ENCODE measurements at regions not wholly inside any gene's neighbourhood (a gene's known extent, or its start where the extent isn't known, plus 50 kb on each side); places are given as distances from the start of the nearest gene placed in this dataset.
"Not testable (repeated sequence)": the region's sequence is repeated elsewhere in the genome, so short reads cannot be mapped to it uniquely, and the experiment has no call there.

DNA sequence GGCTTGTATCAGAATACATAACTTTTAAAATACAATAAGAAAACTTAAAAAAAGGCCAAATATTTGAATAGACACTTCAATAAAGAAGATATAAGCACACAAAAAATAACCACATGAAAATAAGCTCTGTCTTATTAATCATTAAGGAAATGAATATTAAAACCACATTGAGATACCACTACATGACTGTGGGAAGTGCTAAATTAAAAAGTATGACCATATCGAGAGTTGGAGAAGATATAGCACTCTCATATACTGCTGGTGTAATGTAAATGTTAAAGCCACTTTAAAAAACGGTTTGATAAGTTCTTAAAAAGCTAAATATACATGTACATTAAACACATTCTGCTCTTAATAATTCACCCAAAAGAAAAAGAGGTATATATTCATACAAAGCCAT, 104.6 kb upstream of the TRIB2 start:
- no peaks in the 10 kb centered on the region for H3K36me3 ChIP-seq
- H3K4me3 ChIP-seq, result no peak overlapping the region
- H3K27me3 ChIP-seq, result no peaks in the 10 kb centered on the region
- peaks cover 2% of the 10 kb centered on the region; the same call in 1 of the 2 replicates for H3K9me3 ChIP-seq
- DNase-seq, result no peak

DNA sequence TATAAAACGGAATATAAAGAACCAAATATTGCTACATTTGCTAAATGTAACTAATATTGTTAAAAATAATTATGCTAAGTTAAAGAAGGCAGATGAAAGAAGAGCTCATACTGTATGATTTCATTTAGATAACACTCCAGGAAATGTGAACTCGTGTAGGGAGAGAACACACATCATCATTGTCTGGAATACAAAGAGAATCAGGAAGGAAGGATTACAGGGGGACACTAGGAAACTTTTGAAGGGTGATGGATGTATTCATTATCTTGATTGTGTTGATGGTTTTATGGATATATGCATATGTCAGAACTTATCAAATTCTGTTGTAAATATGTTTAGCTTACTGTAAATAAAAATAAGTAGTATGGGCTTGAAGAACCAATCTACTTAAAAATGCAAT, 104.1 kb upstream of the TRIB2 start:
- no peak for DNase-seq
- H3K36me3 ChIP-seq, result no peaks in the 10 kb centered on the region
- H3K27me3 ChIP-seq, result no peaks in the 10 kb centered on the region
- peaks cover 2% of the 10 kb centered on the region; the same call in 1 of the 2 replicates for H3K9me3 ChIP-seq
- H3K4me3 ChIP-seq, result no peak overlapping the region

DNA sequence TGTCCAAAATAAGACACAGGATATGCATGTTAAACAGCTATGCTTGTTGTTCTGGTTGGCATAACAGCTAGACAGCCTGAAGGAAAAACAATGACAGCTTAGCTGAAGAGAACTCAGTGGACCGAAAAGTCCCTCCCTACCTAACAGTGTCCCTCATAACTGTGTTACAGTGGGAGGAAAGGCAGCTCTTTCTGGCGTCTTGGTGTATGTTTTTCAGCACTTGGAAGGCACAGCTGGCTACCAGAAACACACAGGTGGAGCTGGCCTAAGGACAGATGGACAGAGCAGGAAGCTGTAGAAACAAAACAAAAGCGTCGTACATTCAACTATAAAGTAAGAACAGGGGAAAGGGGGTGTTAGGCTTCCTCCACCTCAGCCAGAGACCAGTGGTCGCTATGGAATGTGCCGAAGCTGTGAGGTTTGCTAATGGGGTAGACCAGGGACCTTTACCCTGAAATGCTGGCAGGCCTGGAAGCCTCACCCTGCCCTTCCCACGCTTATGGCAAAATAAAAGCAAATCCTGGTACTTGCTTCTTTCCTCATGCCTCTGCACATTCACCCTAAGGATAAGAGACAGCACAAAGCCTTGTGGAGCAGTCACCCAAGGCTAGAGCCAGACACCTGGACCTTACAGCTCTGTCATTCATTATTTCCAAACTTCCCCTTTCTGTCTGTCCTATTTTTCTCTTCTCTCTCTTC, 103.5 kb upstream of the TRIB2 start:
- no peaks in the 10 kb centered on the region for H3K27me3 ChIP-seq
- no peak overlapping the region for H3K4me3 ChIP-seq
- peaks cover 2% of the 10 kb centered on the region; the same call in 1 of the 2 replicates for H3K9me3 ChIP-seq
- no peaks in the 10 kb centered on the region for H3K36me3 ChIP-seq
- DNase-seq, result no peak

DNA sequence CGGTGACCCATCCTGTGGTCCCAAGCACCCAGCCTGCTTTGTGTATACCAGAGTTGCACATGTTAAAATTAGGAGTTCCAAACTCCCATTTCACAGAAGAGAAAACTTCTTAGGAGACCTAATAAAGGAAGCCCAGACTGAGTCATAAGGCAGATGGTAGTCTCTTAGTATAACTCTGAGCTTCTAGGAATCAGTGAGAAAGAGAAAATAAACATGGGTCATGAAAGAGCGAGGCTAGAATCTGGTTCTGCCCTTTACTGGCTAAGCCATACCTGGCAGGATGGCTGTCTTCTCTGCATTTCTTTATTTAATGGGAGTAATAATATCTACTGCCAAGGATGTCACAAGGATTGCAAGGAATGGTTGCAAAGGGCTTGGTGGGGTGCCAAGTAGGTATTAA, 101.2 kb upstream of the TRIB2 start:
- Histone ChIP-seq H3K36me3 (no peaks in the 10 kb centered on the region), H3K4me3 (no peak overlapping the region), H3K9me3 (no peaks in the 10 kb centered on the region), H3K27me3 (no peaks in the 10 kb centered on the region)
- peak; percentile 42 for DNase-seq

DNA sequence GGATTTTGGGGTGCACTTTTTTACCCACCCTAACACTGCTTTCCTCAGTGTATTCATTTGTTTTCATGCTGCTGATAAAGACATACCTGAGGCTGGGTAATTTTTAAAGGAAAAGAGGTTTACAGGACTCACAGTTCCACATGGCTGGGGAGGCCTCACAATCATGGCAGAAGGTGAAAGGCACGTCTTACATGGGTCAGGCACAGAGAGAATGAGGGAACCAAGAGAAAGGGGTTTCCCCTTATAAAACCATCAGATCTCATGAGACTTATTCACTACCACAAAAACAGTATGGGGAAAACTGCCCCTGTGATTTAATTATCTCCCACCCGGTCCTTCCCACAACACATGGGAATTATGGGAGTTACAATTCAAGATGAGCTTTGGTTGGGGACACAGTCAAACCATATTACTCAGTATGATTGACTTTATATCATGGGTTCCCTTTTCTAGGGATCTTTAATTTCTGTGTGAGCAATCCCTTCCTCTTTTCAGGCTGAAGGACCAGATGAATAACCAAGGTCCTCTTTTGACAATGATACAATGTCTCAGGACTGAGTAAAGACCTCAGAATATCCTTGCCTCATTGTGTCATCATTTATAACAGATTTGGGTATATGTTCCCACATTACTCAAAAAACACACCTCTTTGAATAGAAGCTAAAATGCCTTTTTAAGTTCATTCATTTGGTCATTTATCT, 100.1 kb upstream of the TRIB2 start:
- Histone ChIP-seq H3K4me3 (no peak overlapping the region), H3K9me3 (no peaks in the 10 kb centered on the region), H3K27me3 (no peaks in the 10 kb centered on the region), H3K36me3 (no peaks in the 10 kb centered on the region)
- DNase-seq, result no peak

DNA sequence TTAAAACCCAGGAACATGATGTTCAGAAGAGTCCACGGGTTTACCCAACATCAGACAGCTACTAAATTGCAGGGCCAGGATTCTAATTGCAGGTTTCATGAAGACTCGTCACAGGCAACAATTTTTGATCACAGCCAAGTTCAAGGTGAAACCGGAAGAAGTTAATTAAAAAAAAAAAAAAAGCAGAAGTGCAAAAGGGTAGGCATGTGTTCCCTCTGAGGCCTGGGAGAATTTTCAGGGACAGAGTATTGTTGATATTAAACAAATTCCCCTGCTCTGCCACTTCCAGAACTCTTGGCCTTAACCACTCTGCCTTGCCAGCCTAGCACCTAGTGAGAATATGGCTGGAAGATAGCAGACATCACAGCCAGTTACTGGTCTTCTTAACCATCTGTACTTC, 99.4 kb upstream of the TRIB2 start:
- no peaks in the 10 kb centered on the region for H3K27me3 ChIP-seq
- H3K36me3 ChIP-seq, result no peaks in the 10 kb centered on the region
- no peak overlapping the region for H3K4me3 ChIP-seq
- no peaks in the 10 kb centered on the region for H3K9me3 ChIP-seq
- DNase-seq, result no peak

DNA sequence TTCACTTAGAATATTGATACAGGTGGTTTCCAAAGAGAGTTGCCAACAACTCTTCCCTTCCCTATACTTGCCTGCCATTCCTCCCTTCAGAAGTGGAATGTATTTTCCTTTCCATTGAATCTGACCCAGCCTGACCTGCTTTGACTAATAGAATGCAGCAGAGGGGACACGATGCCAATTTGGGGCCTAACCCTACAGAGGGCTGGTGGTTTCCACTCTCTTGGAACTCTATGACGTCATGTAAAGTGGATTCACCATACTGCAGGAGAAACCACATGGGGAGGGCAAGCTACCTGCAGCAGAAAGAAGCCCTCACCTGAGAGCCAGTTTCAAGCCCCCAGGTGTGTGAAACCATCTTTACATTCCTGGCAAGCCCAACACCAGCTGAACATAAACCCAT, 98.9 kb upstream of the TRIB2 start:
- Histone ChIP-seq H3K36me3 (no peaks in the 10 kb centered on the region), H3K9me3 (no peaks in the 10 kb centered on the region), H3K4me3 (no peak overlapping the region), H3K27me3 (no peaks in the 10 kb centered on the region)
- peak; percentile 76 for DNase-seq

DNA sequence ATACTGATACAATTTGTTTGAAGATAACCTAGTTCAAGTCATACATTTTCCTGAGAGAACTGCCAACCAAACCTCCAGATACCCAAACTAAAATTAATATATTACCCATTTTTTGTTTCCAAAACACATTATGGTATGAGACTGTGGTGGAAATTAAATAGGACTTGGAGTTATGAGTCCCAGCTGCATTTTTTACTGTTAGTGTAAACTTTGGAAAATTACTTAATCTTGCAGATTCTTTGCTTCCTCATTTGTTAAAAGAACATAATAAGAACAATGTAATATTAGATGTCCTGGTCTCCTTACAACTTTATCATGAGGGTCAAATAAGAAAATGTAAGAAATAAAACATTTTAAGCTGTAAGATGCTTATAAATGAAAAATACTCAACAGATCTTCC, 98.2 kb upstream of the TRIB2 start:
- H3K27me3 ChIP-seq, result no peaks in the 10 kb centered on the region
- no peaks in the 10 kb centered on the region for H3K36me3 ChIP-seq
- H3K4me3 ChIP-seq, result no peak overlapping the region
- no peak for DNase-seq
- H3K9me3 ChIP-seq, result no peaks in the 10 kb centered on the region

DNA sequence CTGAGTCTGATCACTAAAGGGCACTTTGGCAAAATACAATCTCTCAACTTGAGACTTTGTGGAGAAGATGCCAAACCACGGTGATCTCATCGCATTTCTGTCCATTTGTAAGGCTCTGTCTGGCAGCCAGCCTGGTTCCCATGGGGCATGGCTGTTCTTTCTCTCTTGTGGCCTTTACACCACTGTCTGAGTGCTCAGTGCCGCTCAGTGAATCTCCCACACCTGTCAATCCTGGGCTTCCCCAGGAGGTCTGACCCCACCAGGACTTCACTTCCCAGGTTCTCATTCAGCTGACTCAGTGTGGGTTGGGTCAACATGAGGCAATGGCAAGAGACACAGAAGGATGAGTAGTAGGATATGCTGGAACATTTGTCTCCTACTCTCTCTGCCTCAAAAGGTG, 96.8 kb upstream of the TRIB2 start:
- Histone ChIP-seq H3K4me3 (no peak overlapping the region), H3K27me3 (no peaks in the 10 kb centered on the region), H3K9me3 (no peaks in the 10 kb centered on the region), H3K36me3 (no peaks in the 10 kb centered on the region)
- DNase-seq, result peak; percentile 100

DNA sequence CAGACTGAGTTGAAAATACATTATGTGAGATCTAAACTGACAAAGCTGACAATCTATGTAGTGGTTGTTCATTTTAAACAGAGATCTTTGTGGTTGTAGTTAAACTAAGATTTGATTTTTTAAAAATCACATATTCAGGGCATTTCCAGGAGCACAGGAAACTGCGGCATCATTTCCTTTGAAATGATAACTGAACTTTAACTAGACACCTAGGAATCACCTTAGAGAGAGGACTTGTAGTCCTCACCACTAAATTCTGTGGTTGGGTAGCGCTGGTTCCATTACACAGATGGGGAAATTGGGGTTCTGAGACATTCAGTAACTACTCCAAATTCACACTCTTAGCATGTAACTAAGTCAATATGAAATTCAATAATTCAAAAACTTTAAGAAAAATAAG, 96.0 kb upstream of the TRIB2 start:
- Histone ChIP-seq H3K27me3 (no peaks in the 10 kb centered on the region), H3K36me3 (no peaks in the 10 kb centered on the region), H3K4me3 (no peak overlapping the region), H3K9me3 (no peaks in the 10 kb centered on the region)
- no peak for DNase-seq

DNA sequence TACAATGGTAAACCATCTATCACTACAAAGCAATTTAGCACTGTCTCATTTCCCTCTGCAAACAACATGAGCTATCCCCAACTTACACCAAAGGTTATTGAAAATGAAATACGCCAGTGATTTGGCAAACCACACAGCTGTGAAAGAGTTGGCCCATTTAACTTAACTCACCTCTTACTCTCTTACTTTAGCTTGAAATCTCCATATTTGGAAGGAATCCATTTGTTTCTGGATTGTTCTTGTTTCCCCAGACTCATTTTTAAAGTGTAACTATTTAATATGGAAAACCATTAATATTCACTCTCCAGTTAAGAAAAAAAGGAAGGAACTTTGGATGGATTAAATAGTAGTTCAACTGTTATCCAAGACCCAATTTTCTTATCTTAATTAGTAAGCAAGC, 93.7 kb upstream of the TRIB2 start:
- Histone ChIP-seq H3K9me3 (no peaks in the 10 kb centered on the region), H3K4me3 (no peak overlapping the region), H3K27me3 (no peaks in the 10 kb centered on the region), H3K36me3 (no peaks in the 10 kb centered on the region)
- no peak for DNase-seq

DNA sequence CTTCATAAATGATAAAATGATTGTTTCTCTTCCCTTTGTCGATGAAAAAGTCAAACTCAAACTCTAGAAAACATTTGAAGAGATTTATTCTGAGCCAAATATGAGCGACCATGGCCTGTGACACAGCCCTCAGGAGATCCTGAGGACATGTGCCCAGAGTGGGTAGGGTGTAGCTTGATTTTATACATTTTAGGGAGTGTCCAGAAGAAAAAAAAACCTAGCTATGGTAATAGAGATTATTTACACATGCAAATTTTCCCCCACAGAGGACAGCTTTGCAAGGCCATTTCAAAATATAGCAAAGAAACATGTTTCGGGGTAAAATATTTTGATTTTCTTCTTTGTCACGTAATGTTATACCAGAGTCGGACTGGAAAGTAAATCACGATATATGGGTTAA, 92.4 kb upstream of the TRIB2 start:
- H3K36me3 ChIP-seq, result no peaks in the 10 kb centered on the region
- no peak overlapping the region for H3K4me3 ChIP-seq
- H3K27me3 ChIP-seq, result no peaks in the 10 kb centered on the region
- H3K9me3 ChIP-seq, result no peaks in the 10 kb centered on the region
- no peak for DNase-seq

DNA sequence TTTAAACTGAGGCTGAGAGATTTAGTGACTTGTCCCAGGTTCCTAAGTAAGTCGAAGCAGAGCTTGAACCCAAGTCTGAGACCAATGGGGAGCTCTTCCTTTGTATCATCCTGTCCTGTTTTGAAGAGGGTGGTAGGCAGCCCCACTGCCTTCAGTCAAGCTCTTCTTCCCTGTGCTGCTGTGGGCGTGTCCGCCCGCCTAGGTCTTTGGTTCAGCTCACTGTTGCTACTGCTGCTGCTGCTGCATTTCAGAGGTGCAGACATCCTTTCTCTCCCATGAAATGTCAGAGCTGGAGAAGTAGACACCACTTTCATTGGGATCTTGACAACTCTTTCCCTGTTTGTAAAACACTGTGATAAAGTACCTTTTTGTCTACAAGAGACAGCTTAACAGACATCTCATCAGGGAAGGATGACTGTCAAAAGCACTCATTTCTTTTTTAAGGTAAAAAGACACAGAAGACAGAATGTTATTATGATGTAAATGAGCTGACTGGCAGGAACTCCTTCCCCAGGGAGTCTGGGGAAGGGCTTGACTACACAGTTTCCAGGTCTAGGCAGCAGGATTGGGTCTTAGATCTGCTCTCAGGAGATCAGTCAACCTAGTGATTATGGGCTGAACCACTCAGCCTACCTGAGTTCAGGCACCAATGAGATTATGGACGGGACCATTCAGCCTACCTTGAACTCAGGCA, 91.7 kb upstream of the TRIB2 start:
- Histone ChIP-seq H3K4me3 (no peak overlapping the region), H3K27me3 (no peaks in the 10 kb centered on the region), H3K9me3 (no peaks in the 10 kb centered on the region), H3K36me3 (no peaks in the 10 kb centered on the region)
- no peak for DNase-seq

DNA sequence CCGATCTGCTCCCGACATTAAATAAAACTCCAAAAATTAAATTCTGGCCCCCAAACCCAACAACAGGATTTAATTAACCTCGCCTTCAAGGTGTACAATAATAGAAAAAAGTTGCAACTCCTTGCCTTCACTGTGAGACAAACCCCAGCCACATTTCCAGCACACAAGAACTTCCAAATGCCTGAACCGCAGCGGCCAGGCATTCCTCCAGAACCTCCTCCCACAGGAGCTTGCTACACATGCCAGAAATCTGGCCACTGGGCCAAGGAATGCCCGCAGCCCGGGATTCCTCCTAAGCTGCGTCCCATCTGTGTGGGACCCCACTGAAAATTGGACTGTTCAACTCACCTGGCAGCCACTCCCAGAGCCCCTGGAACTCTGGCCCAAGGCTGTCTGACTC, 88.2 kb upstream of the TRIB2 start:
- not testable (repeated sequence) for H3K36me3 ChIP-seq, H3K4me3 ChIP-seq, H3K27me3 ChIP-seq, H3K9me3 ChIP-seq
- peak; percentile 81 for DNase-seq

DNA sequence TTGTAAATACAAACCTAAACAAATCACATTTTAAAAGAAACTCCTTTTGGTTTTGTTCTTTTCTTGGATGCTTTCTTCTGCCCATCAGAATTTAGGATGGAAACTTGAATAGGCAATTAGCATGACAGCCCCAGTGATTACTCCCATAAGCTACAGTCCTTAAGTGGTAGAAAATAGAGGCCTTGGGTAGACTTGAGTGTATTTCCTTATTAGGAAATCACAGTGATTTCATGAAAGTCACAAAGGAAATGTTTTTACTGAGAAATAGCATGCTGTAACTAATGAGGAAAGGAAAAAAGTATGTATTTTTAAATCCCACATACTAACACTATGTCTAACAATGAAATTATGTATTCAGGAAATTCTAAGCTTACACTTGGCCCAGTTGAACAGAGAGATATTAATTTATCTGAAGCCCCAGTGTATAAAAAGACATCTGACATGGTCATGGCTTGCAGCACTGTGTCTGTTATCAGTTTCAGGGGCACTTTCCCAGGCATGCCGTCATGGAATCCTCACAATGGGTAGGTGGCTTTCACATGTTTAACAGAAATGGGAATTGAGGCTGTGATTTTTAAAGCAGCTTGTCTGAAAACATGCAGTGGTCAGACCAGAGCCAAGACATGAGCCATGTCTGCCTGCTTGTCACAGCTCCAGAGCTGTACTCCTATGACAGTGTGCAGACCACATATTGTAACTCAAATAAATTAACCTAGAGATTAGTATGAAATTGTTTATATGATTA, 79.7 kb upstream of the TRIB2 start:
- H3K4me3 ChIP-seq, result no peak overlapping the region
- no peak for DNase-seq
- H3K36me3 ChIP-seq, result no peaks in the 10 kb centered on the region
- H3K9me3 ChIP-seq, result no peaks in the 10 kb centered on the region
- no peaks in the 10 kb centered on the region for H3K27me3 ChIP-seq

DNA sequence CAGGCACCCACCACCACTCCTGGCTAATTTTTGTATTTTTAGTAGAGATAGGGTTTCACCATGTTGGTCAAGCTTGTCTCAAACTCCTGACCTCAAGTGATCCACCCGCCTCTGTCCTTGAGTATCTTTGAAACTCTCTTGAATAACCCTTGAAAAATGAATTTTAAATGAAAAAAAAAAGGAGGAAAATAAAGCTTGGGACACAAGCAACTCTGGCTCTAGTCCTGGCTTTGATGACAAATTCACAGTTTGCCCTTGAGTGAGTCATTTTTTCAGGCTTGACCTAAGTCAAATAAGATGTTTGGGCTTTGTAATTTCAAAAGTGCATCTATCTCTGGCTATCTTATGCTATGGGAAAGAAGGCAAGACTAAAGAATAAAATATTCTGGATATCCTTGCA, 79.0 kb upstream of the TRIB2 start:
- peak; percentile 28 for DNase-seq

DNA sequence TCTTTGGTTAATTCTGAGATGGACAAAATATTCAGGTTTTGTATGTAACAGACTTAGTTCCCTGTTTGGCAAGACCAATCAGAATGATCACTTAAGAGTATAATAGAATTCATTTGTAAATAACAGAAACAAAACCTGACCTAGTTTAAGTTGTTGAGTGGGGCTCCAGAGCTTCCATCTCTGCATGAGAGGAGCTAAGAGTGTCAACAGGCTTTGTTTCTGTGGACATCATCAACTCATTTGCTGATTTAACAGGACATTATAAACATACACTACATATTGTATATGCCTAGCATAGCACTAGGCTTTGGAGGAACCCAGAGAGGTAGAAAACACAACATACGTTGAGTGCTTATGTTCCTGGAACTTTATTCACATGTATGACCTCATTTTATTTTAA, 75.3 kb upstream of the TRIB2 start:
- no peaks in the 10 kb centered on the region for H3K27me3 ChIP-seq
- DNase-seq, result no peak
- H3K9me3 ChIP-seq, result peaks cover 4% of the 10 kb centered on the region; the same call in 1 of the 2 replicates
- no peaks in the 10 kb centered on the region for H3K36me3 ChIP-seq
- H3K4me3 ChIP-seq, result no peak overlapping the region

More for the DNA sequence above, 79.0 kb upstream of the TRIB2 start:
- H3K36me3 ChIP-seq, result no peaks in the 10 kb centered on the region
- no peaks in the 10 kb centered on the region for H3K27me3 ChIP-seq
- H3K9me3 ChIP-seq, result no peaks in the 10 kb centered on the region
- H3K4me3 ChIP-seq, result no peak overlapping the region

All from MG63 (cell line).